Activated gamma-delta T cell treated with anti-CD3 and anti-CD28 coated beads, Interleukin-2, amount 50 U/mL, for 16 hours (primary cell): ENCODE measurements at regions not wholly inside any gene's neighbourhood (a gene's known extent, or its start where the extent isn't known, plus 50 kb on each side); places are given as distances from the start of the nearest gene placed in this dataset.

ENCODE experiments used
- DNase-seq: peaks from one replicate; pipeline ENCODE4 v3.0.0-alpha.2; 2020; ENCODE audit warnings: low read depth

- no peak for DNase-seq
These were observed 173.2 kb upstream of the GRIP1 start for GRCh38 chr12:66852091-66852490.

GRCh38 chr12:66852765-66853164 lies 173.9 kb upstream of the GRIP1 start:
- no peak for DNase-seq

GRCh38 chr12:66859751-66860440 lies 181.0 kb upstream of the GRIP1 start:
- DNase-seq, result no peak

DNA sequence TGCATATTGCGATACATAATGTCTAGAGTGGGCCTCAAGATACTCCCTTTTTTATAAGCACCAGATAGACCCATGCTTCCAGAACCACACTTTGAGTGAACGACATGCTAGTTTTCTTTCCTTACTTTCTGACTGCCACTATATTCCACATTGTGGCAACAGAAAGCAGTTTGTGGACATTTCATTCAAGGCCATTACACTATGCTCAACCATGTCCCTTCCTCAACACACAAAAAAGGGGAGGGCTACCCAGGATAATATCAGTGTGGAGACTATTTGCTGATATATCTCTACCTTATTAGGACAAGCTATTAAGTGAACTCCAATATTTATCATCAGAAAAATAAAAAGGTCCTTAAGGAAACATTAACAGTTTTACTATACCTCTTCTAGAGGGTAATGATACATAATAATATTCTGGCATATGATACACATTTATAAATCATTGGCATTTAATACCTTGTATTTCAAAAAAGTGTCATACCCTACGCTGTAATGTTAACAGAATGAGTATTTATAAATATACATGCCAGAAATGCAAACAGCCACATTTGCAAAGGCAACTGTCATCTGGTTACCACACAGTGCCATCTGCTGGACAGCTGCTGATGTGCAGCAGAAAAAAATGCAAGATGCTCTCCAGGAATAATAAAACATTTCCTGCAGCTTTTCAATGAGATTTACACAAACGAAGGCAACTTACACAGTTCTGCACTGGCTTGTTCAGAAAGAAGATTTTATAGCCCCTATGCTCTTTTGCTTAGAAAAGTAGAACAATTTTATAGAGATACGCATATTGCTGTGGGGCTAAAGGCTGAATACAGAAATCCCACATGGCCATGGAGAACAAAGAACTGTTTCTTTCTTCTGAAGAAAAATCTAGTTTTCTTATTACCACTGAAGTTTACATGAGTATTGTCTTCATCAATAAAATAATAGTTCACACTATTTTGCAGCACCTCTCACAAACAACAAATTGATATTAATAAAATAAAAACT lies 182.2 kb upstream of the GRIP1 start:
- peak; percentile 51 for DNase-seq

- no peak for DNase-seq
These were observed 183.6 kb upstream of the GRIP1 start for GRCh38 chr12:66862356-66862985.

DNA sequence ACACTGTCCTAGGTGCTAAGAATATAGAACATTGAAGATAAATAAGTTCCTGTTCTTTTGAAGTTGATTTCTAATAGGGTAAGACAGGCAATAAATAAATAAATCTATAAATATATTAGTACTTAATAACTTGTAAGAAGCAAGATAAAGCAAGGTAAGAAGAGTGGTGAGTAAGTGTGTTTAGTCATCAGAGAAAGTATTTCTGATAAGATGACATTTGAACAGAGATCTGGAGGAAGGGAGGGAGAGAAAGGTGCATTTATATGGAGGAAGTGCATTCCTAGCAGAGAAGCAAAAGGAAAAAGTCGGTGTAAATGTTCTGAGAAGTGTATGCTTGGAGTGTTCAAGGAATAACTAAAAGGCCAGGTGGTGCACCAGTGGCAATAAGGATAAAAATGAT lies 184.4 kb upstream of the GRIP1 start:
- no peak for DNase-seq

- no peak for DNase-seq
These were observed 199.0 kb upstream of the GRIP1 start for GRCh38 chr12:66877925-66878324.

GRCh38 chr12:66879409-66879808 lies 200.5 kb upstream of the GRIP1 start:
- DNase-seq, result no peak

- no peak for DNase-seq
These were observed 202.5 kb upstream of the GRIP1 start for GRCh38 chr12:66881386-66881785.

- no peak for DNase-seq
These were observed 205.2 kb upstream of the GRIP1 start for GRCh38 chr12:66884091-66884490.

- DNase-seq, result no peak
These were observed 206.4 kb upstream of the GRIP1 start for GRCh38 chr12:66885115-66885875.

GRCh38 chr12:66896797-66897196 lies 217.9 kb upstream of the GRIP1 start:
- DNase-seq, result no peak

DNA sequence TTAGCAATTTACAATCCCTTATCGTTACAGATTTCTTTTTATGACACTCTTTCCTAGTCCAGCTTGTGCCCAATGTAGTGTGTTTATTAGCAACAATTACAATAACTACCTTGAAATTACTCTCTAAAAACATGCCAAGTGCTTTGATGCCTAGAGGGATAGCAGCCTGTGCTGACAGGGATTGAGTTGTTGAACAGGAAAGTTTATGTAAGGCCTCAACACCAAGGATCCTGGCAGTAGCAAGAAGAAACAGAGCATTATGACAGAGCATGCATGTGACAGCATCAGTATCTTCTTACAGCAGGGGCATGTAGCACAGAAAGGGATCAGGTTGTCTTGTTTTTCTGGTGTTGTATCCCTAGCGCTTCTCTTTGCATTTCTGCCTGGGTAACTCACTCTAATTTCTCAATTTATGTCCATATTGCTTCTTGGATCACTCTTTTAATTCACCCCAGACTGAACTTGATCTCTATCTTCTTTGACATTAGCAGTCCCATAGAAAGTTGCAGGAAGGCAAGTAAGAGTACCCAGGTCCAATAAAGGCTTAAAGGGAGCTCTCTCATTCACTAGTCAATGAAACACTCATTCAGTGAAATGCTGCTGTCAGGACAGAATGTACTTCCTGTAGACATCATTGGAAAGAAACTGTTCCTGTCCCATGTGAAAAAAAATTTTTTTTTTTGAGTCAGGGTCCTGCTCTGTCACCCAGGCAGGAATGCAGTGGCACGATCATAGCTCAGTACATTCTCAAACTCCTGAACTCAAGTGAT lies 220.0 kb upstream of the GRIP1 start:
- no peak for DNase-seq

GRCh38 chr12:66899588-66899987 lies 220.7 kb upstream of the GRIP1 start:
- DNase-seq, result no peak

DNA sequence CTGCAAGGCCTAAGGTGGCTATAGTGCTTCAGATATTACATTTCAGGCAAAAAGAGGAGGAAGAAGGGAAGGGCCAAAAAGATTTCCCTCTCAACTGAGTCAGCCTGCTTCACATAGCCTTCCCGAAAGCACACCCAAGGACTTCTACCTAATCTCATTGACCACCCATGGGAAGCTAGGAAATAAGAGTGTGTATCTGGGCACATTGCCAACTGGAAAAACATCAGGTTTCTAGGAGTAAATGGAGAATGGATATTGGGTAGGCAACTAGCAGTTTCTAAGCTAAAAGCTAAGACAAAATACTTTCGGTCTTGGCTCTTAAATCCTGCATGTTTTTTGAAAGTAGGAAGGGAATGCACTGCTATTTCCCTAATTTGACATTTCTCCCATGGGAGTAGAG lies 221.7 kb upstream of the GRIP1 start:
- no peak for DNase-seq

- DNase-seq, result no peak
These were observed 222.5 kb upstream of the GRIP1 start for GRCh38 chr12:66901138-66901932.

DNA sequence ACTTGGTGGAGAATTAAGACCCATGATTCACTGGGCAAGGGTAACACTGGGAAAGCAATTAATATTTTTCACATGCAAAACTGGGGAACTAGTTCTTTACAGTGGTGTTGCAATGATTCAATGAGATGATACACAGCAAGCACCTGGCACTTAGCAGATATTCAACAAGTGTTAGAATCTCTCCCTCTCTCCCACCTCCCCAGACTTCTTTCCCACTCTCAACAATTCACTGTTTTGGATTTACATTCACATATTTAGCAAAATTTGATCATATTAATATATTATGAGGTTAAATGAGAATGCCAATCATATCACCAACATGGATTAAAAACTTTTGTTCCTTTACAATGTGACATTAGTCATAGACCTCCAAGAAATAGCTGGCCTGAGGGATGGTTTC lies 223.1 kb upstream of the GRIP1 start:
- DNase-seq, result no peak

GRCh38 chr12:66903782-66904396 lies 225.0 kb upstream of the GRIP1 start:
- DNase-seq, result no peak

- DNase-seq, result no peak
These were observed 226.3 kb upstream of the GRIP1 start for GRCh38 chr12:66905201-66905600.
